Stomach (tissue), 4 donors: ENCODE measurements at regions not wholly inside any gene's neighbourhood (a gene's known extent, or its start where the extent isn't known, plus 50 kb on each side); places are given as distances from the start of the nearest gene placed in this dataset.

Experiments
- CTCF ChIP-seq, 7 experiments: fragments of 450-650 bp in 4 of 7; fragments of 200-600 bp in 3 of 7; sonication (generic) in 3 of 7; IDR thresholded peaks; one replicate each; pipeline ENCODE4 v1.5.1; 2016 to 2019; ENCODE audit warnings: antibody characterized with exemption in 7 of 7, control low read depth in 2 of 7, mild to moderate bottlenecking in 1 of 7
- POLR2A ChIP-seq, 4 donors: fragments of 450-650 bp; IDR thresholded peaks; one replicate each; pipeline ENCODE4 v1.6.1; 2016; ENCODE audit warnings: antibody characterized with exemption in 4 of 4, control low read depth in 2 of 4, mild to moderate bottlenecking in 1 of 4, moderate library complexity in 1 of 4

- TF ChIP-seq CTCF (IDR thresholded peaks at IDR 0.05) (no peak), POLR2A (IDR thresholded peaks at IDR 0.05) (no peak)
Measured at GRCh38 chr12:116667752-116668151, 70.1 kb downstream of the SPRING1 start.
